ENCODE measurements at regions not wholly inside any gene's neighbourhood (a gene's known extent, or its start where the extent isn't known, plus 50 kb on each side); places are given as distances from the start of the nearest gene placed in this dataset.

GRCh38 chr13:22079961-22080360 is 409.1 kb downstream of the FGF9 start:
- Histone ChIP-seq H4K91ac (ENCODE audit: insufficient read length, low read depth, low read length) (no peak overlapping the region), H3T11ph (ENCODE audit: low read length) (no peak overlapping the region), H2BK20ac (ENCODE audit: low read depth, low read length, poor library complexity, severe bottlenecking) (no peak overlapping the region), H3K23me2 (ENCODE audit: insufficient read length, low read depth, low read length, poor library complexity, severe bottlenecking) (no peaks in the 10 kb centered on the region), H2AK5ac (ENCODE audit: insufficient read length, low read length) (no peak overlapping the region), H4K5ac (ENCODE audit: insufficient read length, low read depth, low read length) (no peak overlapping the region), H3K27me3 (ENCODE audit: insufficient read depth, low read length) (peaks cover 4% of the 10 kb centered on the region; the same call in 1 of the 2 replicates), H2BK15ac (ENCODE audit: low read depth, low read length) (no peak overlapping the region), H3K9me3 (ENCODE audit: control insufficient read depth, low read depth, low read length) (no peaks in the 10 kb centered on the region), H2AFZ (ENCODE audit: low read length) (no peak overlapping the region), H3K56ac (ENCODE audit: insufficient read length, low read depth, low read length) (no peak overlapping the region), H3K79me2 (ENCODE audit: insufficient read depth, low read length) (no peaks in the 10 kb centered on the region), H3K79me1 (ENCODE audit: insufficient read depth, low read depth, low read length, poor library complexity, severe bottlenecking) (no peaks in the 10 kb centered on the region), H3K4me1 (ENCODE audit: insufficient read depth, low read length) (peaks cover 2% of the 10 kb centered on the region; the same call in 1 of the 2 replicates), H3K23ac (ENCODE audit: insufficient read length, low read depth, low read length) (no peak overlapping the region), H2BK5ac (ENCODE audit: insufficient read length, low read length) (no peak overlapping the region), H3K18ac (ENCODE audit: insufficient read length, low read depth, low read length) (no peak overlapping the region), H3K4ac (ENCODE audit: low read depth, low read length) (no peak overlapping the region), H3K14ac (ENCODE audit: insufficient read depth, low read length) (no peak overlapping the region), H3K9ac (ENCODE audit: extremely low read depth, insufficient read length, low read length) (no peak overlapping the region), H4K8ac (replicated peaks; ENCODE audit: insufficient read length, low read depth, low read length) (no peak overlapping the region), H2BK120ac (ENCODE audit: low read depth, low read length, poor library complexity, severe bottlenecking) (no peak overlapping the region), H3K4me2 (ENCODE audit: insufficient read depth, insufficient read length, low read length) (no peak overlapping the region), H3K27ac (ENCODE audit: insufficient read length, low read depth, low read length) (no peak overlapping the region), H4K20me1 (ENCODE audit: control insufficient read depth, insufficient read depth, insufficient read length) (no peaks in the 10 kb centered on the region), H2BK12ac (ENCODE audit: insufficient read length, low read depth, low read length) (no peak overlapping the region)
- peaks cover 9 to 16% of the 10 kb centered on the region in 2 experiments for H3K4me1 Mint-ChIP-seq
- peaks cover 66% of the 10 kb centered on the region for H3K27me3 Mint-ChIP-seq (ENCODE audit: low read depth)
- no CpG with 5 or more reads among the region's 11 CpGs for WGBS (ENCODE audit: extremely low coverage, insufficient read length, low lambda C conversion rate)
- H3K9me3 Mint-ChIP-seq: no peaks in the 10 kb centered on the region
- DNase-seq: no peak
- no peak overlapping the region; a peak in 1 of 7 replicates for H3K27ac Mint-ChIP-seq
- H3K36me3 Mint-ChIP-seq (ENCODE audit: insufficient read depth in 1 of 3, low read depth in 3 of 3): no peaks in the 10 kb centered on the region
- TF ChIP-seq CTCF (conservative IDR thresholded peaks at IDR 0.05): no peak
- no peak overlapping the region for H3K4me3 Mint-ChIP-seq
